ENCODE measurements at regions not wholly inside any gene's neighbourhood (a gene's known extent, or its start where the extent isn't known, plus 50 kb on each side); places are given as distances from the start of the nearest gene placed in this dataset.
A peak's percentile ranks its signal among the peaks of the same experiment; 100 is the strongest.

DNA sequence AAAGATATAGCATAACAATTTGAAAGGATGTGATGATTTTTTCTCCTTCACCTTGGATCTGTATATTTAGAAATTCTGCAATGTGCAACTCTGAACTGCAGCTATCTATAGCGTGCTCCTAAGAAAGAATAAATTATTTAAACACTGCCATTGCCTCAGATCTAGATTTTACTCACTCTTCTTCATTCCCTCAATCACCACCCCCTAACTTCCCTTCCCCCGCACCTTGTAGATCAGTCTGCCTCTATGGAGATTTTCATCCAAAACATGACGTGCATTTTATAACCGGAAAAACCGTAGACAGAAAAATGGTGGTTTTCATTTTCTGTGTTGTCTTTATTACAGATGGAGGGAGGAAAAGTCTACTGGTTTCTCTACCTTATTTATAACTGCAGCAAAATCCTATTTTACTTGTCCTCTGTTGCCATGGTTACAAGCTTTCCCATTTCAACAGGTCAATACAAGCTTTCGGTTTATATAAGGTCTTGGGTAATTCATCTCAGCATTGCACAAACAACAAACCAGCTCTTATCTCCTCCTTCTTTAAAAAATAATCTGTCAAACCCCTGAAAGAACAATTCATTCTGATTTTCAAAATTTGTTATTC lies 480.0 kb downstream of the TAF11L14 start:
- no peak overlapping the region for H2BK5ac ChIP-seq (ENCODE audit: insufficient read length, low read length)
- H3K27me3 ChIP-seq (ENCODE audit: insufficient read depth, low read length), result no peaks in the 10 kb centered on the region; the same call in 1 of the 2 replicates
- WGBS (ENCODE audit: extremely low coverage, insufficient read length, low lambda C conversion rate), result no CpG with 5 or more reads among the region's 6 CpGs
- no peaks in the 10 kb centered on the region; a peak in 1 of 7 replicates for H3K36me3 Mint-ChIP-seq (ENCODE audit: insufficient read depth in 1 of 3, low read depth in 3 of 3)
- H3K23ac ChIP-seq (ENCODE audit: insufficient read length, low read depth, low read length), result no peak overlapping the region
- no peak overlapping the region for H3K56ac ChIP-seq (ENCODE audit: insufficient read length, low read depth, low read length)
- no peaks in the 10 kb centered on the region for H3K9me3 ChIP-seq (ENCODE audit: control insufficient read depth, low read depth, low read length)
- no peaks in the 10 kb centered on the region for H3K9me3 Mint-ChIP-seq
- H2BK12ac ChIP-seq (ENCODE audit: insufficient read length, low read depth, low read length), result no peak overlapping the region
- H3K27ac ChIP-seq (ENCODE audit: insufficient read length, low read depth, low read length), result no peak overlapping the region
- no peak overlapping the region for H2BK15ac ChIP-seq (ENCODE audit: low read depth, low read length)
- no peaks in the 10 kb centered on the region for H3K27me3 Mint-ChIP-seq (ENCODE audit: low read depth)
- H2BK120ac ChIP-seq (ENCODE audit: low read depth, low read length, poor library complexity, severe bottlenecking), result no peak overlapping the region
- H3K27ac Mint-ChIP-seq, result no peak overlapping the region
- no peak overlapping the region for H3T11ph ChIP-seq (ENCODE audit: low read length)
- no peak overlapping the region for H2AK5ac ChIP-seq (ENCODE audit: insufficient read length, low read length)
- H3K79me2 ChIP-seq (ENCODE audit: insufficient read depth, low read length), result no peaks in the 10 kb centered on the region
- H4K5ac ChIP-seq (ENCODE audit: insufficient read length, low read depth, low read length), result no peak overlapping the region
- DNase-seq, result no peak
- no peak overlapping the region for H2AFZ ChIP-seq (ENCODE audit: low read length)
- H3K4me3 Mint-ChIP-seq, result no peak overlapping the region
- H3K18ac ChIP-seq (ENCODE audit: insufficient read length, low read depth, low read length), result no peak overlapping the region
- H4K8ac ChIP-seq (replicated peaks; ENCODE audit: insufficient read length, low read depth, low read length), result no peak overlapping the region
- H4K91ac ChIP-seq (ENCODE audit: insufficient read length, low read depth, low read length), result no peak overlapping the region
- H3K4ac ChIP-seq (ENCODE audit: low read depth, low read length), result no peak overlapping the region
- H3K4me2 ChIP-seq (ENCODE audit: insufficient read depth, insufficient read length, low read length), result no peak overlapping the region
- no peak overlapping the region for H3K9ac ChIP-seq (ENCODE audit: extremely low read depth, insufficient read length, low read length)
- H3K4me1 ChIP-seq (ENCODE audit: insufficient read depth, low read length), result no peaks in the 10 kb centered on the region
- H4K20me1 ChIP-seq (ENCODE audit: control insufficient read depth, insufficient read depth, insufficient read length), result no peaks in the 10 kb centered on the region
- no peaks in the 10 kb centered on the region for H3K23me2 ChIP-seq (ENCODE audit: insufficient read length, low read depth, low read length, poor library complexity, severe bottlenecking)
- TF ChIP-seq, protein P1, sequence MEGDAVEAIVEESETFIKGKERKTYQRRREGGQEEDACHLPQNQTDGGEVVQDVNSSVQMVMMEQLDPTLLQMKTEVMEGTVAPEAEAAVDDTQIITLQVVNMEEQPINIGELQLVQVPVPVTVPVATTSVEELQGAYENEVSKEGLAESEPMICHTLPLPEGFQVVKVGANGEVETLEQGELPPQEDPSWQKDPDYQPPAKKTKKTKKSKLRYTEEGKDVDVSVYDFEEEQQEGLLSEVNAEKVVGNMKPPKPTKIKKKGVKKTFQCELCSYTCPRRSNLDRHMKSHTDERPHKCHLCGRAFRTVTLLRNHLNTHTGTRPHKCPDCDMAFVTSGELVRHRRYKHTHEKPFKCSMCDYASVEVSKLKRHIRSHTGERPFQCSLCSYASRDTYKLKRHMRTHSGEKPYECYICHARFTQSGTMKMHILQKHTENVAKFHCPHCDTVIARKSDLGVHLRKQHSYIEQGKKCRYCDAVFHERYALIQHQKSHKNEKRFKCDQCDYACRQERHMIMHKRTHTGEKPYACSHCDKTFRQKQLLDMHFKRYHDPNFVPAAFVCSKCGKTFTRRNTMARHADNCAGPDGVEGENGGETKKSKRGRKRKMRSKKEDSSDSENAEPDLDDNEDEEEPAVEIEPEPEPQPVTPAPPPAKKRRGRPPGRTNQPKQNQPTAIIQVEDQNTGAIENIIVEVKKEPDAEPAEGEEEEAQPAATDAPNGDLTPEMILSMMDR (conservative IDR thresholded peaks at IDR 0.05), result no peak
- peak overlapping the region; percentile 83 for H2BK20ac ChIP-seq (ENCODE audit: low read depth, low read length, poor library complexity, severe bottlenecking)
- no peak overlapping the region for H3K14ac ChIP-seq (ENCODE audit: insufficient read depth, low read length)
- H3K4me1 Mint-ChIP-seq, result peaks cover 18% of the 10 kb centered on the region in 2 experiments
- no peaks in the 10 kb centered on the region for H3K79me1 ChIP-seq (ENCODE audit: insufficient read depth, low read depth, low read length, poor library complexity, severe bottlenecking)

Measured in H9 (cell line).